Epithelial cell of proximal tubule (primary cell): ENCODE measurements at regions not wholly inside any gene's neighbourhood (a gene's known extent, or its start where the extent isn't known, plus 50 kb on each side); places are given as distances from the start of the nearest gene placed in this dataset.

Experiments used
- DNase-seq: peaks from one replicate; pipeline ENCODE4 v3.0.0-alpha.2; 2011; ENCODE audit warnings: low read depth
- H3K4me3 ChIP-seq: 2 replicates; pipeline ENCODE4 v1.5.1; 2011; ENCODE audit warnings: low read depth, mild to moderate bottlenecking, low read length
- TF ChIP-seq, protein P1 (sequence below): conservative IDR thresholded peaks from 2 replicates; pipeline ENCODE4 v1.5.1; 2012; ENCODE audit warnings: low read depth, mild to moderate bottlenecking, low read length

DNA sequence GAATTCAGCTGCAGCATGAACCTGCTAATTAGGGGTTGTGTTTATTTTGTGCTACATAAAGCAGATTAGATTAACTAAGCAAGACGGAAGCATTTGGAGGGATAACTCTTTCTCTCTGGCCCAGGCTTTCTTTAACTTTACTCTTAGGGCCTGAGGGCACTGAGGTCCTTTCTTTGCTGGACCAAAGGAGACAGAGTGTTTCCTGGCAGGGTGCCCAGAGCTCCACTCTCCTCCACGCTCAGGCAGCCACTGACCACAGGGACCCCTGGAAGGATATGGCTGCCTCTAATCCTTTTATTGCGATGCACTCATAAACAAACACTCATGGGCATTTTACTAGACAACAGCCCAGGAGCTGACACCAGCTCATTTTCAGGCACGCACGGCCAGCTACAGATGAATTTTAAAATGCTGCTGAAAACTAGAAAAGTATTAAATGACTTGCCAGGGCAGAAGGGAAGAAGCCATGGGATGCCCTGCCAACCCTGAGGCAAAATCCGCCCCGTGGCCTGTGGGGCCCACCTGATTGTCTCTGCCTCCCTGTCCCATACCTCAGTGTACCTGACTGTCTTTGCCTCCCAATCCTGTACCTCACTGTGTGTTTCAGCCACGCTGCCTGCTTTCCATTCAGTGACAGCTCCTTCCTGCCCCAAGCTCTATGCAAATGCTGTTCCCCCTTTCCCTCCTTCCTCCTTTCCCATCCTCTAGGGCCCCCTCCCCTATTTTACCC, 192.6 kb upstream of the NAV2 start:
- H3K4me3 ChIP-seq, result no peak overlapping the region
- TF ChIP-seq, protein P1, sequence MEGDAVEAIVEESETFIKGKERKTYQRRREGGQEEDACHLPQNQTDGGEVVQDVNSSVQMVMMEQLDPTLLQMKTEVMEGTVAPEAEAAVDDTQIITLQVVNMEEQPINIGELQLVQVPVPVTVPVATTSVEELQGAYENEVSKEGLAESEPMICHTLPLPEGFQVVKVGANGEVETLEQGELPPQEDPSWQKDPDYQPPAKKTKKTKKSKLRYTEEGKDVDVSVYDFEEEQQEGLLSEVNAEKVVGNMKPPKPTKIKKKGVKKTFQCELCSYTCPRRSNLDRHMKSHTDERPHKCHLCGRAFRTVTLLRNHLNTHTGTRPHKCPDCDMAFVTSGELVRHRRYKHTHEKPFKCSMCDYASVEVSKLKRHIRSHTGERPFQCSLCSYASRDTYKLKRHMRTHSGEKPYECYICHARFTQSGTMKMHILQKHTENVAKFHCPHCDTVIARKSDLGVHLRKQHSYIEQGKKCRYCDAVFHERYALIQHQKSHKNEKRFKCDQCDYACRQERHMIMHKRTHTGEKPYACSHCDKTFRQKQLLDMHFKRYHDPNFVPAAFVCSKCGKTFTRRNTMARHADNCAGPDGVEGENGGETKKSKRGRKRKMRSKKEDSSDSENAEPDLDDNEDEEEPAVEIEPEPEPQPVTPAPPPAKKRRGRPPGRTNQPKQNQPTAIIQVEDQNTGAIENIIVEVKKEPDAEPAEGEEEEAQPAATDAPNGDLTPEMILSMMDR, result no peak
- no peak for DNase-seq

DNA sequence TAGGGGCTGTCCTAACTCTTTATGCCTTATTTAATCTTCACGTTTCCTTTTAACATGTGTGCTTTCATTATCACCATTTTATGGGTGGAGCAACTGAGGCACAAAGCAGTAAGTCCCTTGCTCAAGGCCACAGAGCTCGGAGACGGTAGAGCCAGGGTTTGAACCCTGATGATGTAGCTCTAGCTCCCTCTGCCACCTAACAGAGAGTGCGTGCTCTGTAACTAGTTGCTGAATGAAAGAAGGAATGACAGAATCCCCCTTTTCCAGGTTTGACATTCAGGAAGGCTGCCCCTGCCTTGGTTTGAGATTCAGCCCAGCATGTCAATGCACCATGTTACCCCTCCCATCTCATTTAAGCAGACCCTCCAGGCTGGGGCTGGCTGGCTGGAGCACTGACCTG, 193.3 kb upstream of the NAV2 start:
- TF ChIP-seq, protein P1, result no peak
- no peak for DNase-seq
- no peak overlapping the region for H3K4me3 ChIP-seq

DNA sequence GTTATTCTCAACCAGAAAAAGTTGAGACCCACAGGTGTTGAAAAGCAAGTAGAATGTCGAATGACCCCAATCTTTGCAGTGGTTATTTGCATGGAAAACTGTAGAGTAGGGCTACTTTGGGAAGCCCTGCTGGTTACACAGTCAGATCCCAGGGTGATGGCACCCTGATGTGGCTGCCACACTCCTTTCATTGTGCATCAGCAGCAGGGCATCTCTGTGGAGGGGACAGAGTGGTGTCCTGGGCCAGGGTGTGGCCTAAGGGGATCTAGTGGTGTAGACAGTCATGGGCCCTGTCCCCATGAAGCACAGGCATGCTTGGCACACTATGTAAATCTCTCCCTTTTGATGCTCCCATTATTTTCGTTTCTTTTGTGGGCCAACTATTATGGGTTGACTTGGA, 199.4 kb upstream of the NAV2 start:
- DNase-seq, result no peak
- H3K4me3 ChIP-seq, result no peak overlapping the region
- TF ChIP-seq, protein P1, result no peak

DNA sequence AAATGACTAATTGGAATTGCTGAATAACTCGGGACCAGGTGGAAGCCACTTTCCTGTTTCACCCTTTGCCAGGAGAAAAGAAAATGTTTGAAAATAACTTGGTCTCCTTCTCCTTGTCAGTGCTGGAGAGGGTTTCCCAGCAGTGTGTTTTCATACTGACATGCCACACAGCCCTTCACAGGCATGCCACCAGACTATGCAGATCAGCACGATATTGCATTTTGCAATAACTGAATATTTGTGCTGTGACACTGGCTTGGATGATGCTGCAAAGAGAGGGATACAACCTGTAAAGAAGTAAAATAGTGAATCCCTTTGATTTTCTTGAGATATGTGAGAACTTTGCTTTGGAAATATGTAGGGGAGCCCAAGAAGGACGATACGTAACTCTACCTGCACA, 200.0 kb upstream of the NAV2 start:
- DNase-seq, result no peak
- no peak overlapping the region for H3K4me3 ChIP-seq
- TF ChIP-seq, protein P1, result no peak

DNA sequence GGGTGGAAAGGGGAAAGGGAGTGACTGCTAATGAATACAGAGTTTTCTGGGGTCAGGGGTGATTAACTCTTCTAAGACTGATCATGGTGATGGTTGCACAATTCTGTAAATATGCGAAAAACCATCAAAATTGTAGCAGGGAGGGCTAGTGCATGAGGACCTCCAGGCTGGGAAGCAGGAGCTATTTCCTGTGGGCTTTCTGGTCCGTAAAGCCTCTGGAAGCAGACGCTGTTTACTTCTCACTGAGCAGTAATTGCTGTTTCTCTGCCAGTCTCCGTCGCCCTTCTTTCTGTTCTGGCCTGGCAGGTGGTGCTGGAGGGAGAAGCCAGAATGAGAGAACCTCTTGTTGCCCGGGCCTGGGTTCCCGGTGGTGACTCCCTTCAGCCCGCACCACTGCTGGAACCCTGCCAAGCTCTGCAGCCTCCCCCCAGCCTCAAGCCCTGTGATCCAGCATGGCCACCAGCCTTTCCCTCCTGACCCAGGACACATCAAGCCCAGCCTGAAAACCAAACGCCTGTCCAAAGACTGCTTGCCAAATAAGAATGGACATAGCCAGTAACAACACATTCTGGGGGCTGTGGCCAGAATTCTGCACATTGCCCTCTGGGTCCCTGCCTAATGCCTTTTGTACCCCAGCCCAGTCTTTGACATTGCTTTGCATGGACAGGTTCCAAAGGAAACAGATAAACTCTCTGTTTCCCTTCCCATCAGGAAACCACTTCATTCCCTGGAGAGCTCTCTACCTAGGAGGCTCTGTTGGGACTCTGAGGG, 201.0 kb upstream of the NAV2 start:
- TF ChIP-seq, protein P1, result no peak
- no peak for DNase-seq
- H3K4me3 ChIP-seq, result no peak overlapping the region

DNA sequence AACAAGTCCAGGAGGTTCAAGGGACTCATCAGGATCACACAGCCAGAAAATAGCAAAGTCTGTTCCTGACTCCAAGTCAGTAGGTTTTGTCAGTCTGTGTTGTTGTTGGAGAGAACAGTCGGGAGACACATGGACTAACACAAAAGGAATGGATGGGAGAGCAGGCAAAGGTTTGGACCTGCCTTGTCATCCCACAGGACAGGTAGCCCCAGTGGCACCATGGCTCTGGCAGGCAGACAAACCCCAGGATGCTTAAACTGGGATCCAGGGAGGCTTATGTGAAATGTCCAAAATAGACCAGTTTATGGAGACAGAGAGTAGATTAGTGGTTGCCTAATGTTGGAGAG, 201.6 kb upstream of the NAV2 start:
- no peak for DNase-seq
- TF ChIP-seq, protein P1, result no peak
- no peak overlapping the region for H3K4me3 ChIP-seq
